ENCODE measurements at regions not wholly inside any gene's neighbourhood (a gene's known extent, or its start where the extent isn't known, plus 50 kb on each side); places are given as distances from the start of the nearest gene placed in this dataset.
"Not testable (repeated sequence)": the region's sequence is repeated elsewhere in the genome, so short reads cannot be mapped to it uniquely, and the experiment has no call there.

GRCh38 chr15:20430495-20430894 is 111.1 kb downstream of the GOLGA6L6 start:
- H3K36me3 ChIP-seq (ENCODE audit: control insufficient read depth in 2 of 4, insufficient read depth in 4 of 4, low read length in 3 of 4); H2BK120ac ChIP-seq (replicated peaks; ENCODE audit: low read depth, low read length); H2AK5ac ChIP-seq (ENCODE audit: low read depth, low read length); FAIRE-seq; H3K4me2 ChIP-seq (ENCODE audit: insufficient read depth in 1 of 2, low read depth in 2 of 2, low read length in 2 of 2); H3K9me3 ChIP-seq (ENCODE audit: insufficient read depth in 2 of 2, low read depth in 1 of 2, low read length in 1 of 2); POLR2A ChIA-PET (ENCODE audit: partially characterized antibody); H2AFZ ChIP-seq (ENCODE audit: low read length); H4K91ac ChIP-seq (replicated peaks; ENCODE audit: insufficient read length, low read length); H3K14ac ChIP-seq (ENCODE audit: insufficient read length); H3K27me3 ChIP-seq (replicated peaks in 1 of 4; ENCODE audit: control insufficient read depth in 3 of 4, extremely low read depth in 1 of 4, insufficient read depth in 3 of 4, low read length in 3 of 4); H3K56ac ChIP-seq (replicated peaks; ENCODE audit: insufficient read length, low read depth, low read length); H2BK5ac ChIP-seq (ENCODE audit: low read depth, low read length); H2BK12ac ChIP-seq (ENCODE audit: low read depth, low read length); H4K8ac ChIP-seq (ENCODE audit: extremely low read depth, insufficient read depth, low read length); H4K20me1 ChIP-seq (replicated peaks in 1 of 2; ENCODE audit: control insufficient read depth in 1 of 2, insufficient read depth in 2 of 2, low read length in 2 of 2); H3K79me2 ChIP-seq (ENCODE audit: control insufficient read depth in 1 of 2, insufficient read depth in 2 of 2, low read length in 2 of 2); H3K4me3 ChIP-seq (ENCODE audit: extremely low read depth in 1 of 4, insufficient read depth in 2 of 4, low read depth in 3 of 4, low read length in 4 of 4); H3K4me1 ChIP-seq (replicated peaks in 1 of 4; ENCODE audit: control insufficient read depth in 3 of 4, insufficient read depth in 4 of 4, low read length in 3 of 4); H2BK20ac ChIP-seq (ENCODE audit: low read length); H3K9ac ChIP-seq (replicated peaks in 1 of 4; ENCODE audit: extremely low read depth in 1 of 4, low read depth in 3 of 4, low read length in 3 of 4); CTCF ChIA-PET (ENCODE audit: partially characterized antibody); H3K23me2 ChIP-seq (ENCODE audit: low read depth, low read length); H2BK15ac ChIP-seq (ENCODE audit: low read length); H3K4ac ChIP-seq (replicated peaks; ENCODE audit: insufficient read length, low read depth, low read length); H3K23ac ChIP-seq (ENCODE audit: insufficient read length); H4K5ac ChIP-seq (ENCODE audit: insufficient read length, low read depth, low read length); DNase-seq (ENCODE audit: low read depth in 1 of 2, low spot score in 2 of 2); H3K27ac ChIP-seq (ENCODE audit: low read depth, low read length); H3K79me1 ChIP-seq (ENCODE audit: low read depth, low read length); H3K18ac ChIP-seq (ENCODE audit: extremely low read depth, low read length): not testable (repeated sequence)
- no CpG with 5 or more reads among the region's 11 CpGs for WGBS, 2 experiments (ENCODE audit: extremely low coverage in 1 of 2, insufficient coverage in 1 of 2, insufficient read length in 1 of 2, insufficient replicate concordance in 2 of 2, low coverage in 1 of 2, low lambda C conversion rate in 2 of 2, missing lambda C conversion rate in 1 of 2)

- H2AK5ac ChIP-seq (ENCODE audit: low read depth, low read length); H3K18ac ChIP-seq (ENCODE audit: extremely low read depth, low read length); H3K9ac ChIP-seq (replicated peaks in 1 of 4; ENCODE audit: extremely low read depth in 1 of 4, low read depth in 3 of 4, low read length in 3 of 4); FAIRE-seq; H3K79me1 ChIP-seq (ENCODE audit: low read depth, low read length); H2BK5ac ChIP-seq (ENCODE audit: low read depth, low read length); H3K36me3 ChIP-seq (ENCODE audit: control insufficient read depth in 2 of 4, insufficient read depth in 4 of 4, low read length in 3 of 4); H3K4me3 ChIP-seq (ENCODE audit: extremely low read depth in 1 of 4, insufficient read depth in 2 of 4, low read depth in 3 of 4, low read length in 4 of 4); H3K27me3 ChIP-seq (replicated peaks in 1 of 4; ENCODE audit: control insufficient read depth in 3 of 4, extremely low read depth in 1 of 4, insufficient read depth in 3 of 4, low read length in 3 of 4); H2AFZ ChIP-seq (ENCODE audit: low read length); H3K4me2 ChIP-seq (ENCODE audit: insufficient read depth in 1 of 2, low read depth in 2 of 2, low read length in 2 of 2); CTCF ChIA-PET (ENCODE audit: partially characterized antibody); H3K23ac ChIP-seq (ENCODE audit: insufficient read length); H3K56ac ChIP-seq (replicated peaks; ENCODE audit: insufficient read length, low read depth, low read length); H2BK120ac ChIP-seq (replicated peaks; ENCODE audit: low read depth, low read length); H4K91ac ChIP-seq (replicated peaks; ENCODE audit: insufficient read length, low read length); POLR2A ChIA-PET (ENCODE audit: partially characterized antibody); H4K20me1 ChIP-seq (replicated peaks in 1 of 2; ENCODE audit: control insufficient read depth in 1 of 2, insufficient read depth in 2 of 2, low read length in 2 of 2); H2BK15ac ChIP-seq (ENCODE audit: low read length); H3K14ac ChIP-seq (ENCODE audit: insufficient read length); H3K27ac ChIP-seq (ENCODE audit: low read depth, low read length); H3K4me1 ChIP-seq (replicated peaks in 1 of 4; ENCODE audit: control insufficient read depth in 3 of 4, insufficient read depth in 4 of 4, low read length in 3 of 4); DNase-seq (ENCODE audit: low read depth in 1 of 2, low spot score in 2 of 2); H3K4ac ChIP-seq (replicated peaks; ENCODE audit: insufficient read length, low read depth, low read length); H4K8ac ChIP-seq (ENCODE audit: extremely low read depth, insufficient read depth, low read length); H2BK12ac ChIP-seq (ENCODE audit: low read depth, low read length); H2BK20ac ChIP-seq (ENCODE audit: low read length); H4K5ac ChIP-seq (ENCODE audit: insufficient read length, low read depth, low read length); H3K23me2 ChIP-seq (ENCODE audit: low read depth, low read length); H3K79me2 ChIP-seq (ENCODE audit: control insufficient read depth in 1 of 2, insufficient read depth in 2 of 2, low read length in 2 of 2): not testable (repeated sequence)
- 63% methylated on average over 2 of the region's 2 CpGs; no CpG with 5 or more reads in 1 of the 2 experiments for WGBS, 2 experiments (ENCODE audit: extremely low coverage in 1 of 2, insufficient coverage in 1 of 2, insufficient read length in 1 of 2, insufficient replicate concordance in 2 of 2, low coverage in 1 of 2, low lambda C conversion rate in 2 of 2, missing lambda C conversion rate in 1 of 2)
- peaks cover 20 to 24% of the 10 kb centered on the region in 2 experiments for H3K9me3 ChIP-seq (ENCODE audit: insufficient read depth in 2 of 2, low read depth in 1 of 2, low read length in 1 of 2)
Measured at GRCh38 chr15:20420710-20421109, 120.9 kb downstream of the GOLGA6L6 start.
